ENCODE measurements at regions not wholly inside any gene's neighbourhood (a gene's known extent, or its start where the extent isn't known, plus 50 kb on each side); places are given as distances from the start of the nearest gene placed in this dataset.

DNA sequence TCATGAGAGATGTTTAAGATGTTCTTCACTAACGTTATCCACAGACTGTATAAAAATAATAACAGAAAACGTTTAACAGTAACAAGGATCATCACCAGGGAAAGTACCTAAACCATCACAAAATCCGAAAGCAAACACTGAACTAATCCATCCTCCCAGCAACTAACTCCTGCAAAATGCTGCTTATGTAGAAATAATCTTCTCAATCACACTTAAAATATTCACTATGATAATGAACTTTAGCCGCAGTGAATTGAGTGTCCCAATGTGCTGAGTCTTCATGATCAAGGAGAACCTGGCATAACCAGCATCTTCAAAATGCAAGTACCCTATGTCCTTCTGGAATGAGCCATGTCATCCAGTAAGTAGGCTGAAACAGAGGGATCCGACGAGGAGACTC is 166.1 kb downstream of the LTN1 start:
- no peak for TF ChIP-seq EP300 (IDR thresholded peaks at IDR 0.05)
- TF ChIP-seq, protein P1, sequence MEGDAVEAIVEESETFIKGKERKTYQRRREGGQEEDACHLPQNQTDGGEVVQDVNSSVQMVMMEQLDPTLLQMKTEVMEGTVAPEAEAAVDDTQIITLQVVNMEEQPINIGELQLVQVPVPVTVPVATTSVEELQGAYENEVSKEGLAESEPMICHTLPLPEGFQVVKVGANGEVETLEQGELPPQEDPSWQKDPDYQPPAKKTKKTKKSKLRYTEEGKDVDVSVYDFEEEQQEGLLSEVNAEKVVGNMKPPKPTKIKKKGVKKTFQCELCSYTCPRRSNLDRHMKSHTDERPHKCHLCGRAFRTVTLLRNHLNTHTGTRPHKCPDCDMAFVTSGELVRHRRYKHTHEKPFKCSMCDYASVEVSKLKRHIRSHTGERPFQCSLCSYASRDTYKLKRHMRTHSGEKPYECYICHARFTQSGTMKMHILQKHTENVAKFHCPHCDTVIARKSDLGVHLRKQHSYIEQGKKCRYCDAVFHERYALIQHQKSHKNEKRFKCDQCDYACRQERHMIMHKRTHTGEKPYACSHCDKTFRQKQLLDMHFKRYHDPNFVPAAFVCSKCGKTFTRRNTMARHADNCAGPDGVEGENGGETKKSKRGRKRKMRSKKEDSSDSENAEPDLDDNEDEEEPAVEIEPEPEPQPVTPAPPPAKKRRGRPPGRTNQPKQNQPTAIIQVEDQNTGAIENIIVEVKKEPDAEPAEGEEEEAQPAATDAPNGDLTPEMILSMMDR (IDR thresholded peaks at IDR 0.05): no peak
- TF ChIP-seq POLR2A (IDR thresholded peaks at IDR 0.05): no peak
- no peak for TF ChIP-seq POLR2AphosphoS5 (IDR thresholded peaks at IDR 0.05)

All from suprapubic skin (tissue), 4 donors.